ENCODE measurements at regions not wholly inside any gene's neighbourhood (a gene's known extent, or its start where the extent isn't known, plus 50 kb on each side); places are given as distances from the start of the nearest gene placed in this dataset.

GRCh38 chr20:2210646-2211552 lies 84.9 kb upstream of the TGM3 start:
- TF ChIP-seq, protein P1, sequence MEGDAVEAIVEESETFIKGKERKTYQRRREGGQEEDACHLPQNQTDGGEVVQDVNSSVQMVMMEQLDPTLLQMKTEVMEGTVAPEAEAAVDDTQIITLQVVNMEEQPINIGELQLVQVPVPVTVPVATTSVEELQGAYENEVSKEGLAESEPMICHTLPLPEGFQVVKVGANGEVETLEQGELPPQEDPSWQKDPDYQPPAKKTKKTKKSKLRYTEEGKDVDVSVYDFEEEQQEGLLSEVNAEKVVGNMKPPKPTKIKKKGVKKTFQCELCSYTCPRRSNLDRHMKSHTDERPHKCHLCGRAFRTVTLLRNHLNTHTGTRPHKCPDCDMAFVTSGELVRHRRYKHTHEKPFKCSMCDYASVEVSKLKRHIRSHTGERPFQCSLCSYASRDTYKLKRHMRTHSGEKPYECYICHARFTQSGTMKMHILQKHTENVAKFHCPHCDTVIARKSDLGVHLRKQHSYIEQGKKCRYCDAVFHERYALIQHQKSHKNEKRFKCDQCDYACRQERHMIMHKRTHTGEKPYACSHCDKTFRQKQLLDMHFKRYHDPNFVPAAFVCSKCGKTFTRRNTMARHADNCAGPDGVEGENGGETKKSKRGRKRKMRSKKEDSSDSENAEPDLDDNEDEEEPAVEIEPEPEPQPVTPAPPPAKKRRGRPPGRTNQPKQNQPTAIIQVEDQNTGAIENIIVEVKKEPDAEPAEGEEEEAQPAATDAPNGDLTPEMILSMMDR (CRISPR knock-in tag; IDR thresholded peaks at IDR 0.05): no peak
- TF ChIP-seq MAZ (IDR thresholded peaks at IDR 0.05; ENCODE audit: borderline replicate concordance, low read depth, low read length) (no peak), MAZ (CRISPR knock-in tag; IDR thresholded peaks at IDR 0.05; ENCODE audit: low read depth) (no peak)

Measured in HepG2 (cell line).